SK-N-SH treated with all-trans-retinoic acid at 6 μM for 48 hours (cell line): ENCODE measurements at regions not wholly inside any gene's neighbourhood (a gene's known extent, or its start where the extent isn't known, plus 50 kb on each side); places are given as distances from the start of the nearest gene placed in this dataset.

Source experiments
- ATAC-seq: fragments of 200-7000 bp; cut with Tn5 transposase; 3 replicates; pipeline ENCODE4 v1.9.1; 2020; ENCODE audit warnings: mild to moderate bottlenecking, moderate library complexity
- ARNTL ChIP-seq: fragments of 450-650 bp; formaldehyde crosslinking; IDR thresholded peaks from 2 replicates; pipeline ENCODE4 v1.5.0; 2020; ENCODE audit warnings: low read depth, mild to moderate bottlenecking, moderate library complexity, borderline replicate concordance
- BACH2 ChIP-seq: fragments of 250-450 bp; sonication (Bioruptor Pico); IDR thresholded peaks from 2 replicates; pipeline ENCODE4 v1.9.0; 2021; ENCODE audit warnings: mild to moderate bottlenecking, borderline replicate concordance
- CSDC2 ChIP-seq: fragments of 250-450 bp; sonication (Bioruptor Pico); IDR thresholded peaks from 2 replicates; pipeline ENCODE4 v1.5.0; 2020; ENCODE audit warnings: mild to moderate bottlenecking, moderate library complexity
- GLIS3 ChIP-seq: fragments of 250-450 bp; sonication (Bioruptor Pico); IDR thresholded peaks from 2 replicates; pipeline ENCODE4 v1.5.0; 2020; ENCODE audit warnings: mild to moderate bottlenecking, moderate library complexity
- ISL1 ChIP-seq: fragments of 250-450 bp; sonication (Bioruptor Pico); IDR thresholded peaks from 2 replicates; pipeline ENCODE4 v2.1.2; 2022; ENCODE audit warnings: mild to moderate bottlenecking, moderate library complexity
- OSR1 ChIP-seq: fragments of 250-450 bp; sonication (Bioruptor Pico); IDR thresholded peaks from 2 replicates; pipeline ENCODE4 v1.8.0; 2022; ENCODE audit warnings: moderate library complexity, mild to moderate bottlenecking, inconsistent platforms
- SNAI2 ChIP-seq: fragments of 250-450 bp; sonication (Bioruptor Pico); IDR thresholded peaks from 2 replicates; pipeline ENCODE4 v1.5.0; 2020; ENCODE audit warnings: mild to moderate bottlenecking, moderate library complexity
- TOX ChIP-seq: fragments of 250-450 bp; sonication (Bioruptor Pico); IDR thresholded peaks from 2 replicates; pipeline ENCODE4 v1.8.0; 2021; ENCODE audit warnings: mild to moderate bottlenecking, moderate library complexity, borderline replicate concordance
- ZFP30 ChIP-seq: fragments of 450-650 bp; formaldehyde crosslinking; IDR thresholded peaks from 2 replicates; pipeline ENCODE4 v1.5.0; 2022; ENCODE audit warnings: mild to moderate bottlenecking, moderate library complexity
- ZNF565 ChIP-seq: fragments of 450-650 bp; formaldehyde crosslinking; conservative IDR thresholded peaks from 2 replicates; pipeline ENCODE4 v1.5.0; 2020; ENCODE audit warnings: low read depth, mild to moderate bottlenecking, moderate library complexity
- ZNF70 ChIP-seq: fragments of 450-650 bp; formaldehyde crosslinking; IDR thresholded peaks from 2 replicates; pipeline ENCODE4 v1.5.0; 2020; ENCODE audit warnings: mild to moderate bottlenecking, moderate library complexity
- TF ChIP-seq, protein P1 (sequence below): fragments of 250-450 bp; sonication (Bioruptor Pico); IDR thresholded peaks from 2 replicates; pipeline ENCODE4 v1.5.0; 2020; ENCODE audit warnings: mild to moderate bottlenecking, moderate library complexity
- TF ChIP-seq, protein P2 (sequence below): fragments of 250-450 bp; sonication (Bioruptor Pico); IDR thresholded peaks from 2 replicates; pipeline ENCODE4 v1.8.0; 2021; ENCODE audit warnings: low read depth, mild to moderate bottlenecking, moderate library complexity, borderline replicate concordance
- TF ChIP-seq, protein P3 (sequence below): fragments of 250-450 bp; sonication (Bioruptor Pico); IDR thresholded peaks from 2 replicates; pipeline ENCODE4 v1.5.1; 2021; ENCODE audit warnings: mild to moderate bottlenecking, moderate library complexity
- TF ChIP-seq, protein P4 (sequence below): fragments of 250-450 bp; sonication (Bioruptor Pico); IDR thresholded peaks from 2 replicates; pipeline ENCODE4 v1.5.1; 2020; ENCODE audit warnings: low read depth, mild to moderate bottlenecking, moderate library complexity
- TF ChIP-seq, protein P5 (sequence below): fragments of 250-450 bp; sonication (Bioruptor Pico); IDR thresholded peaks from 2 replicates; pipeline ENCODE4 v1.8.0; 2020; ENCODE audit warnings: mild to moderate bottlenecking, moderate library complexity, borderline replicate concordance

DNA sequence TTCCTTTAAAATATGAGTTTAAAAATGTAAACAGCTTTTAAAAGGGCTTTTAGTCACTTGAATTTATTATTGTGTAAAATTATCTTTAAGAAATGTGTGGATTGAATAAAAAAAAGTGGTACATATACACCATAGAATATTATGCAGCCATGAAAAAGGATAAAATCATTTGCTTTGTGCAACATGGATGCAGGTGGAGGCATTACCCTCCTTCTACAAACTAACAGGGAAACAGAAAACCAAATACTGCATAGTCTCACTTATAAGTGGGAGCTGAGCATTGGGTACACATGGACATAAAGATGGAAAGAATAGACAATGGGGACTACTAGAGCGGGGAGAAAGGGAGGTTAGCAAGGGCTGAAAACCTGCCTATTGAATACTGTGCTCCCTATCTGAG, 999.3 kb downstream of the SLITRK5 start:
- no peak for ATAC-seq
- TF ChIP-seq, protein P1, sequence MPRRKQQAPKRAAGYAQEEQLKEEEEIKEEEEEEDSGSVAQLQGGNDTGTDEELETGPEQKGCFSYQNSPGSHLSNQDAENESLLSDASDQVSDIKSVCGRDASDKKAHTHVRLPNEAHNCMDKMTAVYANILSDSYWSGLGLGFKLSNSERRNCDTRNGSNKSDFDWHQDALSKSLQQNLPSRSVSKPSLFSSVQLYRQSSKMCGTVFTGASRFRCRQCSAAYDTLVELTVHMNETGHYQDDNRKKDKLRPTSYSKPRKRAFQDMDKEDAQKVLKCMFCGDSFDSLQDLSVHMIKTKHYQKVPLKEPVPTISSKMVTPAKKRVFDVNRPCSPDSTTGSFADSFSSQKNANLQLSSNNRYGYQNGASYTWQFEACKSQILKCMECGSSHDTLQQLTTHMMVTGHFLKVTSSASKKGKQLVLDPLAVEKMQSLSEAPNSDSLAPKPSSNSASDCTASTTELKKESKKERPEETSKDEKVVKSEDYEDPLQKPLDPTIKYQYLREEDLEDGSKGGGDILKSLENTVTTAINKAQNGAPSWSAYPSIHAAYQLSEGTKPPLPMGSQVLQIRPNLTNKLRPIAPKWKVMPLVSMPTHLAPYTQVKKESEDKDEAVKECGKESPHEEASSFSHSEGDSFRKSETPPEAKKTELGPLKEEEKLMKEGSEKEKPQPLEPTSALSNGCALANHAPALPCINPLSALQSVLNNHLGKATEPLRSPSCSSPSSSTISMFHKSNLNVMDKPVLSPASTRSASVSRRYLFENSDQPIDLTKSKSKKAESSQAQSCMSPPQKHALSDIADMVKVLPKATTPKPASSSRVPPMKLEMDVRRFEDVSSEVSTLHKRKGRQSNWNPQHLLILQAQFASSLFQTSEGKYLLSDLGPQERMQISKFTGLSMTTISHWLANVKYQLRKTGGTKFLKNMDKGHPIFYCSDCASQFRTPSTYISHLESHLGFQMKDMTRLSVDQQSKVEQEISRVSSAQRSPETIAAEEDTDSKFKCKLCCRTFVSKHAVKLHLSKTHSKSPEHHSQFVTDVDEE (CRISPR knock-in tag): no peak
- TF ChIP-seq CSDC2 (CRISPR knock-in tag) (no peak), ZNF565 (CRISPR knock-in tag) (no peak), OSR1 (CRISPR knock-in tag) (no peak), GLIS3 (CRISPR knock-in tag) (no peak), ZNF70 (CRISPR knock-in tag) (no peak), SNAI2 (CRISPR knock-in tag) (no peak), BACH2 (CRISPR knock-in tag) (no peak)
- TF ChIP-seq, protein P2, sequence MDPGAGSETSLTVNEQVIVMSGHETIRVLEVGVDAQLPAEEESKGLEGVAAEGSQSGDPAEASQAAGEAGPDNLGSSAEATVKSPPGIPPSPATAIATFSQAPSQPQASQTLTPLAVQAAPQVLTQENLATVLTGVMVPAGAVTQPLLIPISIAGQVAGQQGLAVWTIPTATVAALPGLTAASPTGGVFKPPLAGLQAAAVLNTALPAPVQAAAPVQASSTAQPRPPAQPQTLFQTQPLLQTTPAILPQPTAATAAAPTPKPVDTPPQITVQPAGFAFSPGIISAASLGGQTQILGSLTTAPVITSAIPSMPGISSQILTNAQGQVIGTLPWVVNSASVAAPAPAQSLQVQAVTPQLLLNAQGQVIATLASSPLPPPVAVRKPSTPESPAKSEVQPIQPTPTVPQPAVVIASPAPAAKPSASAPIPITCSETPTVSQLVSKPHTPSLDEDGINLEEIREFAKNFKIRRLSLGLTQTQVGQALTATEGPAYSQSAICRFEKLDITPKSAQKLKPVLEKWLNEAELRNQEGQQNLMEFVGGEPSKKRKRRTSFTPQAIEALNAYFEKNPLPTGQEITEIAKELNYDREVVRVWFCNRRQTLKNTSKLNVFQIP (CRISPR knock-in tag): no peak
- TF ChIP-seq, protein P3, sequence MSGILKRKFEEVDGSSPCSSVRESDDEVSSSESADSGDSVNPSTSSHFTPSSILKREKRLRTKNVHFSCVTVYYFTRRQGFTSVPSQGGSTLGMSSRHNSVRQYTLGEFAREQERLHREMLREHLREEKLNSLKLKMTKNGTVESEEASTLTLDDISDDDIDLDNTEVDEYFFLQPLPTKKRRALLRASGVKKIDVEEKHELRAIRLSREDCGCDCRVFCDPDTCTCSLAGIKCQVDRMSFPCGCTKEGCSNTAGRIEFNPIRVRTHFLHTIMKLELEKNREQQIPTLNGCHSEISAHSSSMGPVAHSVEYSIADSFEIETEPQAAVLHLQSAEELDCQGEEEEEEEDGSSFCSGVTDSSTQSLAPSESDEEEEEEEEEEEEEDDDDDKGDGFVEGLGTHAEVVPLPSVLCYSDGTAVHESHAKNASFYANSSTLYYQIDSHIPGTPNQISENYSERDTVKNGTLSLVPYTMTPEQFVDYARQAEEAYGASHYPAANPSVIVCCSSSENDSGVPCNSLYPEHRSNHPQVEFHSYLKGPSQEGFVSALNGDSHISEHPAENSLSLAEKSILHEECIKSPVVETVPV (CRISPR knock-in tag): no peak
- TF ChIP-seq, protein P4, sequence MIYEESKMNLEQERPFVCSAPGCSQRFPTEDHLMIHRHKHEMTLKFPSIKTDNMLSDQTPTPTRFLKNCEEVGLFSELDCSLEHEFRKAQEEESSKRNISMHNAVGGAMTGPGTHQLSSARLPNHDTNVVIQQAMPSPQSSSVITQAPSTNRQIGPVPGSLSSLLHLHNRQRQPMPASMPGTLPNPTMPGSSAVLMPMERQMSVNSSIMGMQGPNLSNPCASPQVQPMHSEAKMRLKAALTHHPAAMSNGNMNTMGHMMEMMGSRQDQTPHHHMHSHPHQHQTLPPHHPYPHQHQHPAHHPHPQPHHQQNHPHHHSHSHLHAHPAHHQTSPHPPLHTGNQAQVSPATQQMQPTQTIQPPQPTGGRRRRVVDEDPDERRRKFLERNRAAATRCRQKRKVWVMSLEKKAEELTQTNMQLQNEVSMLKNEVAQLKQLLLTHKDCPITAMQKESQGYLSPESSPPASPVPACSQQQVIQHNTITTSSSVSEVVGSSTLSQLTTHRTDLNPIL: no peak

DNA sequence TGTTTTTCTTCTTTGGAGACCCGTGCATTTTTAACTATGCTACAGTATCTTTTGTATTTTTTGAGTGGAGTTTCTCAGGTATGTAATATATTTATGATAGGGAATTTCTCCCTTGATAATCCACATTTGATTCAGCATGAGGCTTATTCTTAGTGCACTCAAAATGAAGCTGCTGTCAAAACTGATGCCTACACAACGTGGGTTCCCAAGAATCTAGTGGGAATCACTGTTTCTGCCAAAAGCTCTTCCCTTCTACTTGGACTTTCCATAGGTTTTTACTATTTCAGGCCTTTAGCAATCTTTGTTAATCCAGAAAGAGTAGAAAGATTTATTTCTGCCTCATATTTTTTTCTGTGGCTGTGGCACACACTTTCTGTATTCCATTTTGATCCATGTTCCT, 1003.7 kb downstream of the SLITRK5 start:
- TF ChIP-seq ZFP30 (CRISPR knock-in tag) (no peak), SNAI2 (CRISPR knock-in tag) (no peak), ISL1 (CRISPR knock-in tag) (no peak), ARNTL (CRISPR knock-in tag) (no peak), GLIS3 (CRISPR knock-in tag) (no peak), TOX (CRISPR knock-in tag) (no peak), OSR1 (CRISPR knock-in tag) (no peak), ZNF565 (CRISPR knock-in tag) (no peak)
- TF ChIP-seq, protein P5, sequence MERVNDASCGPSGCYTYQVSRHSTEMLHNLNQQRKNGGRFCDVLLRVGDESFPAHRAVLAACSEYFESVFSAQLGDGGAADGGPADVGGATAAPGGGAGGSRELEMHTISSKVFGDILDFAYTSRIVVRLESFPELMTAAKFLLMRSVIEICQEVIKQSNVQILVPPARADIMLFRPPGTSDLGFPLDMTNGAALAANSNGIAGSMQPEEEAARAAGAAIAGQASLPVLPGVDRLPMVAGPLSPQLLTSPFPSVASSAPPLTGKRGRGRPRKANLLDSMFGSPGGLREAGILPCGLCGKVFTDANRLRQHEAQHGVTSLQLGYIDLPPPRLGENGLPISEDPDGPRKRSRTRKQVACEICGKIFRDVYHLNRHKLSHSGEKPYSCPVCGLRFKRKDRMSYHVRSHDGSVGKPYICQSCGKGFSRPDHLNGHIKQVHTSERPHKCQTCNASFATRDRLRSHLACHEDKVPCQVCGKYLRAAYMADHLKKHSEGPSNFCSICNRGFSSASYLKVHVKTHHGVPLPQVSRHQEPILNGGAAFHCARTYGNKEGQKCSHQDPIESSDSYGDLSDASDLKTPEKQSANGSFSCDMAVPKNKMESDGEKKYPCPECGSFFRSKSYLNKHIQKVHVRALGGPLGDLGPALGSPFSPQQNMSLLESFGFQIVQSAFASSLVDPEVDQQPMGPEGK: no peak
- TF ChIP-seq, protein P1 (CRISPR knock-in tag): no peak
- TF ChIP-seq, protein P4: no peak
- TF ChIP-seq, protein P2 (CRISPR knock-in tag): no peak
- no peak for ATAC-seq
